ENCODE measurements at regions not wholly inside any gene's neighbourhood (a gene's known extent, or its start where the extent isn't known, plus 50 kb on each side); places are given as distances from the start of the nearest gene placed in this dataset.
"Not testable (repeated sequence)": the region's sequence is repeated elsewhere in the genome, so short reads cannot be mapped to it uniquely, and the experiment has no call there.

GRCh38 chr2:242075168-242075567 is 205.6 kb downstream of the RTP5 start:
- Mint-ChIP-seq H3K4me1 (no peaks in the 10 kb centered on the region), H3K27me3 (ENCODE audit: low read depth) (peaks cover 84% of the 10 kb centered on the region), H3K4me3 (no peak overlapping the region), H3K9me3 (no peaks in the 10 kb centered on the region), H3K36me3 (no peaks in the 10 kb centered on the region), H3K27ac (no peak overlapping the region)
- no peak for DNase-seq (ENCODE audit: low spot score in 2 of 2, unreplicated experiment in 2 of 2)
- TF ChIP-seq CTCF (IDR thresholded peaks at IDR 0.05; ENCODE audit: unreplicated experiment), result no peak

DNA sequence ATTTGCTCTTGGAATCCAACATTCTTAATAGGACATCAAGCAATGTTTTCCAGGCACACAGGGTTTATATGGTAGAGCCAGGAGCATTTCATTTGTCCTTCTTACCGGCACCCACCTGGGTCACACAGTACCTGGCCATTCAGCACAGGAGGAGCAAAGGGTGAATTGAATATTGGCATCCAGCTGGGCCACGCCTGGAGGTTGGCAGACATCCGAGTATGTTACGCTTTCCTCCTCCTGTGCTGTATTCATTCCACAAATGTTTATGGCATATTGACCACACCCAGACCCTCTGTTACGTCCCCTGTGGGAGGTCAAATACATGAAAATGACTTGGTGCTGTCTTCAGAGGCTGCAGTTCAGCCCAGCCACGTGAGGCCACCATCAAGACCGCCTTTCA is 206.2 kb downstream of the RTP5 start:
- Mint-ChIP-seq H3K4me3 (no peak overlapping the region), H3K9me3 (no peaks in the 10 kb centered on the region), H3K36me3 (no peaks in the 10 kb centered on the region), H3K27me3 (ENCODE audit: low read depth) (peaks cover 84% of the 10 kb centered on the region), H3K27ac (no peak overlapping the region), H3K4me1 (no peaks in the 10 kb centered on the region)
- no peak for DNase-seq (ENCODE audit: low spot score in 2 of 2, unreplicated experiment in 2 of 2)
- TF ChIP-seq CTCF (IDR thresholded peaks at IDR 0.05; ENCODE audit: unreplicated experiment), result no peak

- H3K27me3 Mint-ChIP-seq (ENCODE audit: low read depth), result peaks cover 84% of the 10 kb centered on the region
- not testable (repeated sequence) for H3K9me3 Mint-ChIP-seq; DNase-seq (ENCODE audit: low spot score in 2 of 2, unreplicated experiment in 2 of 2); H3K27ac Mint-ChIP-seq; H3K36me3 Mint-ChIP-seq; H3K4me1 Mint-ChIP-seq; H3K4me3 Mint-ChIP-seq
Observed at GRCh38 chr2:242076184-242076583, 206.7 kb downstream of the RTP5 start.

DNA sequence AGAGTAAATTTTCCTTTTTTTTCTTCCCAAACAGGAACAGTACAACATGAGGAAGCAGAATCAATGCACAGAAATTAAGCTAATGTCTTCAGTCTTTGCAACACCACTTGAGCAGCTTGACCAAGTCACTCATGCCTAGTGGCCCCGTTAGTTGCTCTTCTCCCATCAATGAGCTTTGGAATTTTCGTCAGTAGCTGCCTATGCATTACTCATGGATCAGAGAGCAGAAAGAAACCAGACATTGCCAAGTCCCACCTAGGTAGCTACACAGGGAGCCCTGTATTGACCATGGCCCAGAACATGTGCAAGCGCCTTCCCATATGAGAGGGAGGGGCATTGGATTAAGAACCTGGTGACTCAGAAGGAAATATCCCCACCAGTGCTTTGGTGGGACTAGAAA is 208.9 kb downstream of the RTP5 start:
- H3K27me3 Mint-ChIP-seq (ENCODE audit: low read depth), result peaks cover 69% of the 10 kb centered on the region
- H3K36me3 Mint-ChIP-seq; DNase-seq (ENCODE audit: low spot score in 2 of 2, unreplicated experiment in 2 of 2); H3K4me3 Mint-ChIP-seq; H3K9me3 Mint-ChIP-seq; H3K27ac Mint-ChIP-seq; H3K4me1 Mint-ChIP-seq: not testable (repeated sequence)

DNA sequence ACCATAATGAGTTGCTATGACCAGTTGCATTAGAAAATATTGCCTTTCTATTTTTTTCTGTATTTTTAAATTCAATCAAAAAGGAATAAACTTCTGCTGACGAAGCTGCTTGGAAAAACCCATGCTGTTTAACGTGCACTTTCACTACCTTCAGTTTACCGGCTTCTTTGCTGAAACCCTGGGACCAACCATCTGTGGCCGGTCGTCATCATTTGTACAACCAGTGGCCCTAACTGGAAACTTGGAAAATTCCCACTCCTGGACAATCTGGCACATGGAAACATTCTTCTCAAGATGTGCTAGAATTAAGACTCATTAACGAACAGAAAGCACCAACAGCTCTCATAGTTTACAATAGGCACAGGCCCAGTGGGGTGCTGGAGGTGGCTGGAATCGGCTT is 210.3 kb downstream of the RTP5 start:
- not testable (repeated sequence) for H3K4me3 Mint-ChIP-seq; H3K27ac Mint-ChIP-seq; H3K9me3 Mint-ChIP-seq; DNase-seq (ENCODE audit: low spot score in 2 of 2, unreplicated experiment in 2 of 2); H3K4me1 Mint-ChIP-seq; H3K36me3 Mint-ChIP-seq
- peaks cover 70% of the 10 kb centered on the region for H3K27me3 Mint-ChIP-seq (ENCODE audit: low read depth)

DNA sequence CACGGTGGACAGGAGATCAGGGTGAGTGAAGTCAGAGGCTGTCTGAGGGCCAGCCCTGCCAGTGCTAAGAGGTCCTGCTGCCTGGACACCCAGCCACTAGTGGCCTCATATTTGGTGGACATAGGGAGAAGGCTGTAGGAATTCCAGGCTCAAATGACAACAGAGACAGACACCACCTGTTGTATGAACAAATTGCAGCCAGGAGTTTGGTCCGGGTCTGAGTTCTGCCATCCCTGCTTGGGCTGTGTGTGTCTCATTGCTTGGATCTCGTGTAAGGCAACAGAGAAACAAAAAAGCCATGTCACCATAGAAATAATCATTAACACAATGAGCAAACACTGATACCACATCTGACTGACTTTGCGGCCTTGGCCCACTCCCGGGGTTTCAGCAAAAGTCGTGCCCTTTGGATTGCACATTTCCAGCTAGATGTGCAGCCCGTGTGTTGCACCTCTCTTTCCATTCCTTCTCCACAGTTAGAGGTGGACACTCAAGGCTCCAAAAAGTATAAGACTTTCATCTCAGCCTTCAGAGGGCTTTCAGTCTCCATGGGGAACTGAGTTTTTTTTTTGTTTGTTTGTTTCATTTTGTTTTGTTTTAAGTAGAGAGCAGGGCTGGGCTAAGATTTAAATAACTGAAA is 211.2 kb downstream of the RTP5 start:
- not testable (repeated sequence) for H3K4me3 Mint-ChIP-seq; H3K9me3 Mint-ChIP-seq; H3K4me1 Mint-ChIP-seq; H3K36me3 Mint-ChIP-seq; H3K27ac Mint-ChIP-seq; DNase-seq (ENCODE audit: low spot score in 2 of 2, unreplicated experiment in 2 of 2)
- H3K27me3 Mint-ChIP-seq (ENCODE audit: low read depth), result peaks cover 61% of the 10 kb centered on the region

DNA sequence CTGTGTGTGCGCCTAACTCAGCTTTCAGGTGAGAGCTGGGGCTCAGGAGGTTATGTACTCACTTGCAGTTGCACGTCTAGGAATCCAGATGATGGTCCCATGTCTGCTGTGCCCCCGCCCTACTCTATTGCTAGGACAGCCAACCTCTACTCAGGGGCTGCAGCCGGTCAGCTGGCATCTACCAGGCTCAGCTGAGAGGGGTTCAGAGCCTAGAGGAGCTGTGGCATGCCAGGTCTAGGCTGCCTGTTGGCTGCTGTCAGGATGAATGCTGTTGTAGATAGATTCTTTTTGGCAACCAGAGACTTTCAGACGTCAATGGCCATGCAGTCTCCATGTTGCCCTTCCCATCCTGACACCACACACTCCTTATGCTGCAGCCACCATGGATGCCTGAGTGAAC is 214.5 kb downstream of the RTP5 start:
- not testable (repeated sequence) for DNase-seq (ENCODE audit: low spot score in 2 of 2, unreplicated experiment in 2 of 2); H3K36me3 Mint-ChIP-seq; H3K27ac Mint-ChIP-seq; H3K4me1 Mint-ChIP-seq; H3K9me3 Mint-ChIP-seq; H3K4me3 Mint-ChIP-seq
- peaks cover 41% of the 10 kb centered on the region for H3K27me3 Mint-ChIP-seq (ENCODE audit: low read depth)

- Mint-ChIP-seq H3K4me1 (peaks cover 15% of the 10 kb centered on the region), H3K27me3 (ENCODE audit: low read depth) (peaks cover 38% of the 10 kb centered on the region)
Observed at GRCh38 chr2:242085024-242085674, 215.6 kb downstream of the RTP5 start.

More at GRCh38 chr2:242085024-242085674, 215.6 kb downstream of the RTP5 start:
- not testable (repeated sequence) for DNase-seq (ENCODE audit: low spot score in 2 of 2, unreplicated experiment in 2 of 2); H3K9me3 Mint-ChIP-seq; H3K4me3 Mint-ChIP-seq; H3K27ac Mint-ChIP-seq; H3K36me3 Mint-ChIP-seq

Data from mesothelial cell of epicardium (in vitro differentiated cells).